HepG2 (cell line): ENCODE measurements at regions not wholly inside any gene's neighbourhood (a gene's known extent, or its start where the extent isn't known, plus 50 kb on each side); places are given as distances from the start of the nearest gene placed in this dataset.

ENCODE experiments used
- ATAC-seq: fragments of 200-7000 bp; cut with Tn5 transposase; 3 replicates; pipeline ENCODE4 v1.9.1; 2020; ENCODE audit warnings: mild to moderate bottlenecking, moderate library complexity
- BruUV-seq: library from RNA; stranded (reverse); fragments of 400-500 nt; replicated peaks from 2 replicates; lab custom pipeline; 2021; lab: Mats Ljungman, UMichigan
- CTCF ChIA-PET: fragments of 300-600 bp; formaldehyde crosslinking; extraction: SDS; loops from one replicate; lab custom pipeline; 2021; ENCODE audit warnings: low total read pairs, inconsistent platforms, low intra/inter-chr PET ratio; lab: Yijun Ruan, JAX
- POLR2A ChIA-PET: fragments of 350-600 bp; sonication (Branson Sonifier 250); formaldehyde crosslinking; loops from one replicate; lab custom pipeline; 2020; ENCODE audit warnings: antibody characterized with exemption, inconsistent platforms; lab: Yijun Ruan, JAX
- DNase-seq: peaks from one replicate; pipeline ENCODE4 v3.0.0-alpha.2; 2015; ENCODE audit warnings: low spot score
- FAIRE-seq: peaks from 3 replicates; lab custom pipeline; 2011; peaks lifted over from hg19 to GRCh38; lab: Jason Lieb, UNC
- H2AFZ ChIP-seq: one replicate; pipeline ENCODE4 v1.6.1; 2011; ENCODE audit warnings: low read length, inconsistent platforms
- H3K27ac ChIP-seq: fragments of 300-600 bp; 3 replicates; pipeline ENCODE4 v1.8.0; 2011; ENCODE audit warnings: mixed run types, mild to moderate bottlenecking, mixed read lengths, low read length, inconsistent platforms; ENCODE audit not compliant: insufficient read depth; ENCODE audit errors: extremely low read length
- H3K27me3 ChIP-seq, 2 experiments: fragments of 200-600 bp in 1 of 2; 2 replicates in 1 of 2; 3 replicates in 1 of 2; pipeline versions ENCODE4 v1.6.0 to v1.8.0; 2011; ENCODE audit warnings: low read length in 2 of 2, mild to moderate bottlenecking in 2 of 2, moderate library complexity in 2 of 2, inconsistent platforms in 1 of 2; ENCODE audit not compliant: insufficient read depth in 2 of 2, control insufficient read depth in 1 of 2
- H3K36me3 ChIP-seq, 2 experiments: fragments of 200-600 bp in 1 of 2; replicated peaks in 1 of 2; 2 replicates in 1 of 2; 3 replicates in 1 of 2; pipeline versions ENCODE4 v1.5.1 to v1.8.0; 2011; ENCODE audit warnings: low read length in 2 of 2, inconsistent platforms in 1 of 2; ENCODE audit not compliant: insufficient read depth in 2 of 2, control insufficient read depth in 1 of 2
- H3K4me1 ChIP-seq: 2 replicates; pipeline ENCODE4 v1.5.1; 2012; ENCODE audit warnings: low read length, inconsistent platforms; ENCODE audit not compliant: insufficient read depth
- H3K4me2 ChIP-seq: 2 replicates; pipeline ENCODE4 v1.6.0; 2011; ENCODE audit warnings: low read depth, low read length, inconsistent platforms
- H3K4me3 ChIP-seq, 3 experiments: fragments of 200-600 bp in 1 of 3; sonication (generic), shearing (Covaris generic) in 1 of 3; replicated peaks in 1 of 3; 2 replicates each; pipeline ENCODE4 v1.5.1; 2011 to 2016; ENCODE audit warnings: low read length in 3 of 3, inconsistent platforms in 2 of 3, low read depth in 2 of 3, mild to moderate bottlenecking in 2 of 3, control low read depth in 1 of 3, mixed read lengths in 1 of 3; ENCODE audit not compliant: insufficient read depth in 1 of 3
- H3K79me2 ChIP-seq: one replicate; pipeline ENCODE4 v1.6.1; 2011; ENCODE audit warnings: low read length, inconsistent platforms; ENCODE audit not compliant: insufficient read depth
- H3K9ac ChIP-seq: 2 replicates; pipeline ENCODE4 v1.6.0; 2011; ENCODE audit warnings: mild to moderate bottlenecking, low read depth, low read length, inconsistent platforms; ENCODE audit not compliant: insufficient read depth
- H3K9me3 ChIP-seq: 2 replicates; pipeline ENCODE4 v1.5.1; 2012; ENCODE audit warnings: mild to moderate bottlenecking, low read length
- H4K20me1 ChIP-seq: 2 replicates; pipeline ENCODE4 v1.6.0; 2011; ENCODE audit warnings: inconsistent platforms, mild to moderate bottlenecking, low read length, moderate library complexity; ENCODE audit not compliant: insufficient read depth
- AFF4 ChIP-seq: sonication (generic); formaldehyde crosslinking; IDR thresholded peaks from 2 replicates; pipeline ENCODE4 v1.4.0; 2020; ENCODE audit warnings: missing genetic modification reagents
- BCLAF1 ChIP-seq: fragments of 450-650 bp; IDR thresholded peaks from 2 replicates; pipeline ENCODE4 v1.6.1; 2017; ENCODE audit warnings: mild to moderate bottlenecking
- CEBPB ChIP-seq: IDR thresholded peaks from 2 replicates; pipeline ENCODE4 v1.6.1; 2011; ENCODE audit warnings: low read depth, low read length, improper control_type of control experiment, borderline replicate concordance
- GATAD2A ChIP-seq: IDR thresholded peaks from 2 replicates; pipeline ENCODE4 v1.6.1; 2016
- GLI4 ChIP-seq: sonication (generic); formaldehyde crosslinking; IDR thresholded peaks from 2 replicates; pipeline ENCODE4 v1.5.1; 2020; ENCODE audit warnings: missing genetic modification reagents, mild to moderate bottlenecking, moderate library complexity, borderline replicate concordance
- HOXA3 ChIP-seq: sonication (generic); formaldehyde crosslinking; IDR thresholded peaks from 2 replicates; pipeline ENCODE4 v1.5.0; 2020; ENCODE audit warnings: missing genetic modification reagents
- IKZF4 ChIP-seq: sonication (generic); formaldehyde crosslinking; IDR thresholded peaks from 2 replicates; pipeline ENCODE4 v1.5.1; 2020; ENCODE audit warnings: borderline replicate concordance, mild to moderate bottlenecking, low read depth, missing genetic modification reagents; ENCODE audit errors: not compliant biosample characterization
- MLLT10 ChIP-seq: sonication (generic); formaldehyde crosslinking; IDR thresholded peaks from 2 replicates; pipeline ENCODE4 v1.4.0; 2020; ENCODE audit warnings: missing genetic modification reagents
- MTA3 ChIP-seq: sonication (generic); formaldehyde crosslinking; IDR thresholded peaks from 2 replicates; pipeline ENCODE4 v1.4.0; 2020; ENCODE audit warnings: missing genetic modification reagents
- NRL ChIP-seq: sonication (generic); formaldehyde crosslinking; IDR thresholded peaks from 2 replicates; pipeline ENCODE4 v1.5.0; 2020; ENCODE audit warnings: missing genetic modification reagents, mild to moderate bottlenecking, moderate library complexity, borderline replicate concordance
- RELA ChIP-seq: sonication (generic); formaldehyde crosslinking; IDR thresholded peaks from 2 replicates; pipeline ENCODE4 v1.4.0; 2020; ENCODE audit warnings: missing genetic modification reagents
- REPIN1 ChIP-seq: sonication (generic); formaldehyde crosslinking; IDR thresholded peaks from 2 replicates; pipeline ENCODE4 v1.8.0; 2022; ENCODE audit warnings: missing genetic modification reagents, low read depth, mild to moderate bottlenecking, borderline replicate concordance
- STAG1 ChIP-seq: sonication (generic); formaldehyde crosslinking; IDR thresholded peaks from 2 replicates; pipeline ENCODE4 v1.4.0; 2020; ENCODE audit warnings: missing genetic modification reagents
- TCF7 ChIP-seq: sonication (generic); IDR thresholded peaks from 2 replicates; pipeline ENCODE4 v1.6.1; 2016; ENCODE audit warnings: antibody characterized with exemption, low read depth
- ZBTB7A ChIP-seq: sonication (generic); formaldehyde crosslinking; IDR thresholded peaks from 2 replicates; pipeline ENCODE4 v1.8.0; 2022; ENCODE audit warnings: mild to moderate bottlenecking, missing genetic modification reagents
- ZNF713 ChIP-seq: sonication (generic); formaldehyde crosslinking; IDR thresholded peaks from 2 replicates; pipeline ENCODE4 v1.4.0; 2020; ENCODE audit warnings: mild to moderate bottlenecking, missing genetic modification reagents
- ZNF780A ChIP-seq: sonication (generic); formaldehyde crosslinking; IDR thresholded peaks from 2 replicates; pipeline ENCODE4 v1.8.0; 2022; ENCODE audit warnings: mild to moderate bottlenecking, missing genetic modification reagents, moderate library complexity
- WGBS: methylation state at CpG from one replicate; pipeline ENCODE4 v1.1.6; 2017; ENCODE audit warnings: low lambda C conversion rate; 5-methylcytosine and 5-hydroxymethylcytosine counted together
- in situ Hi-C: cut with HindIII; loops from 2 replicates; pipeline ENCODE4 v1.10.0; 2017; ENCODE audit warnings: low pct_unique_long_range_greater_than_20kb; ENCODE audit not compliant: extremely low pct_ligation_motif_present
- intact Hi-C: fragments of 100-400 bp; cut with micrococcal nuclease; formaldehyde crosslinking; loops from one replicate; pipeline ENCODE4 v1.10.0; 2022; ENCODE audit not compliant: unreplicated experiment
- TF ChIP-seq, protein P1 (sequence below): sonication (generic); formaldehyde crosslinking; IDR thresholded peaks from 2 replicates; pipeline ENCODE4 v1.8.0; 2023; ENCODE audit warnings: mild to moderate bottlenecking, missing genetic modification reagents

DNA sequence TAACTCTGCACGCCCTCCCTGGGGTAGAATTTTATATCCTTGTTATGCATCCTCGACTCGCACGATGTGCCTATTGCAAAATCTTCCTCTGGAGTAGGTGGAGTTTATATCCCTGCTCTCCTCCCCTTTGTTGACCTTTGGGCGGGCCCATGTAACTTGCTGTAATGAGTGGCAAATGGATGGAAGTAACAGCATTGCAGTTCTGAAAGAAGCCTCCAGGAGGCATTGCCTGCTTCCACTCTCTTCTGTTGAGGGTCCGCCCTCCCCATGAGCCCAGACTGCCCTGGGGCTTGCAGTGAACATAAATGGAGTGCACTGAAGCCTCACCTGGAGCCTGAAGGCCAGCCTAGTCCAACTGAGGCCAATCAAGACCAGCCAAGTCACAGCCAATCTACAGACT is 62.2 kb upstream of the GRIK3 start (continued):
- TF ChIP-seq RELA (CRISPR knock-in tag): no peak
- TF ChIP-seq ZBTB7A (CRISPR knock-in tag): no peak
- no peak for TF ChIP-seq HOXA3 (CRISPR knock-in tag)
- TF ChIP-seq MLLT10 (CRISPR knock-in tag): no peak
- no peak for TF ChIP-seq MTA3 (CRISPR knock-in tag)
- peak; percentile 30; the same call in 1 of the 2 replicates for TF ChIP-seq CEBPB
- no peak for TF ChIP-seq ZNF780A (CRISPR knock-in tag)
- peak; percentile 20; the same call in 1 of the 2 replicates for TF ChIP-seq STAG1 (CRISPR knock-in tag)
- no peak for TF ChIP-seq AFF4
- no peak for TF ChIP-seq GATAD2A (CRISPR knock-in tag)
- no peak for TF ChIP-seq GLI4 (CRISPR knock-in tag)

DNA sequence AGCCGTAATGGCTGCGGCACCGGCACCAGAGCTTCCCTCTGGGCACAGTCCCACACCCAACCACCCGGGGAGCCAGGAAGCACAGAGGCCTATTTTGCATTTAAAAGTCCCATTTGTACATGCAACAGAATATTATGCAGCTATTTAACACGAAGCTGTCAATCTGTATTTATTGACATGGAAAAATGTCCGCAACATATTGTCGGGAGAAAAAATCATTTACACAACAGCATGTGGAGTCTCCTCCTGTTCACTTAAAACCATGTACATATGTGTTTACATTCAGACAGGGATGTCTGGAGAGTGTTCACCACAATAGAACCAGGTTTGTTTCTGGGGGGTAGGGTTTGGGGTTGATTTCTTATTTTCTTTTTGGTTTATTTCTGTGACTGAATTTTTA is 63.4 kb upstream of the GRIK3 start:
- H3K4me1 ChIP-seq: no peaks in the 10 kb centered on the region
- FAIRE-seq (no peak), DNase-seq (no peak), ATAC-seq (no peak)
- ChIA-PET CTCF (no interaction called here), POLR2A (no interaction called here)
- in situ Hi-C loops: no loop called here
- no peaks in the 10 kb centered on the region for H3K79me2 ChIP-seq
- no peak overlapping the region for H3K27ac ChIP-seq
- H2AFZ ChIP-seq: no peak overlapping the region
- H4K20me1 ChIP-seq: no peaks in the 10 kb centered on the region
- peaks cover 0 to 2% of the 10 kb centered on the region in 2 experiments; a peak in 1 of 5 replicates for H3K27me3 ChIP-seq
- H3K4me3 ChIP-seq: no peak overlapping the region
- H3K9me3 ChIP-seq: no peaks in the 10 kb centered on the region
- H3K9ac ChIP-seq: no peak overlapping the region
- intact Hi-C loops: loop anchor here (5.0 kb wide), 1 partner anchor 335 kb away; no protein-coding TSS in a partner anchor
- 54% methylated on average over 4 of the region's 7 CpGs for WGBS
- no TSS peak for BruUV-seq
- H3K36me3 ChIP-seq: no peaks in the 10 kb centered on the region
- no peak overlapping the region for H3K4me2 ChIP-seq
- no peak for TF ChIP-seq TCF7
- no peak for TF ChIP-seq BCLAF1
- TF ChIP-seq REPIN1 (CRISPR knock-in tag): no peak
- TF ChIP-seq, protein P1, sequence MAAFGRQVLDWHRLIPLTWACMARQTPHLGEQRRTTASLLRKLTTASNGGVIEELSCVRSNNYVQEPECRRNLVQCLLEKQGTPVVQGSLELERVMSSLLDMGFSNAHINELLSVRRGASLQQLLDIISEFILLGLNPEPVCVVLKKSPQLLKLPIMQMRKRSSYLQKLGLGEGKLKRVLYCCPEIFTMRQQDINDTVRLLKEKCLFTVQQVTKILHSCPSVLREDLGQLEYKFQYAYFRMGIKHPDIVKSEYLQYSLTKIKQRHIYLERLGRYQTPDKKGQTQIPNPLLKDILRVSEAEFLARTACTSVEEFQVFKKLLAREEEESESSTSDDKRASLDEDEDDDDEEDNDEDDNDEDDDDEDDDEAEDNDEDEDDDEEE: no peak
- TF ChIP-seq ZNF713: no peak
- no peak for TF ChIP-seq IKZF4 (CRISPR knock-in tag)
- TF ChIP-seq NRL (CRISPR knock-in tag): no peak
